NT2/D1 (cell line): ENCODE measurements at regions not wholly inside any gene's neighbourhood (a gene's known extent, or its start where the extent isn't known, plus 50 kb on each side); places are given as distances from the start of the nearest gene placed in this dataset.

Experiments used
- SUZ12 ChIP-seq: IDR thresholded peaks from 2 replicates; pipeline ENCODE4 v1.6.1; 2011; ENCODE audit not compliant: insufficient read length, insufficient read depth; ENCODE audit errors: extremely low read depth
- YY1 ChIP-seq: IDR thresholded peaks from 2 replicates; pipeline ENCODE4 v1.6.1; 2011; ENCODE audit not compliant: insufficient read length, insufficient read depth
- ZNF274 ChIP-seq: IDR thresholded peaks from 2 replicates; pipeline ENCODE4 v1.6.1; 2011; ENCODE audit warnings: mild to moderate bottlenecking, low read depth, low read length

DNA sequence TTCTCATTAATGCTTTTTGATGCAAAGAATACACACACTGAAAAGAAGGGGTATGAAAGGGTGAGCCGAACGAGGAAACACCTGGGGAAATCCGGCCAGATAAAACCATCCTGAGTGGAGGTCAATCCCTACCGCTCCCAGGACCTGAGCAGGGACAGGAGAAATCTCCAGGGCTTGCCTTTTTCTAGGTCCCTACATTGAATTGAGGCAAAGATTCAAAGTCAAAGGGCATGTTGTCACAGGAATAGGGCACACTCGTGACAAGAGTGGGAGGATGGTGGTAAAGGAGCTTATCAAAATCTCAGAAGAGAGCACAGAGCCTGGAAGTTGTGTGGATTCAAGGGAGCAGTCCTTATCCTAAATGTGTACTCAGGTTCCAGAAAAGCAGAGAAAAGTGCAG is 61.2 kb upstream of the ACKR3 start:
- TF ChIP-seq YY1 (no peak), SUZ12 (no peak), ZNF274 (no peak)
